HCT116 (cell line): ENCODE measurements at regions not wholly inside any gene's neighbourhood (a gene's known extent, or its start where the extent isn't known, plus 50 kb on each side); places are given as distances from the start of the nearest gene placed in this dataset.

Experiments
- ATAC-seq: fragments of 200-7000 bp; cut with Tn5 transposase; 2 replicates; pipeline ENCODE4 v1.9.1; 2020; ENCODE audit warnings: mild to moderate bottlenecking, moderate library complexity
- BruUV-seq: library from RNA; stranded (reverse); fragments of 400-500 nt; replicated peaks from 2 replicates; lab custom pipeline; 2021; lab: Mats Ljungman, UMichigan
- CTCF ChIA-PET: fragments of 300-600 bp; sonication (Branson Sonifier 250); formaldehyde crosslinking; loops from one replicate; lab custom pipeline; 2021; ENCODE audit warnings: antibody characterized with exemption; lab: Charles Lee
- POLR2A ChIA-PET: fragments of 300-600, 350-600 bp; sonication (Branson Sonifier 250); formaldehyde crosslinking; loops from one replicate; lab custom pipeline; 2021; ENCODE audit warnings: antibody characterized with exemption; lab: Charles Lee
- RAD21 ChIA-PET, 2 experiments: fragments of 300-600 bp; sonication (Branson Sonifier 250); formaldehyde crosslinking; loops; one replicate each; lab custom pipeline; 2023; ENCODE audit warnings: low total read pairs in 2 of 2; ENCODE audit not compliant: uncharacterized antibody in 2 of 2, unreplicated experiment in 2 of 2, low non-redundant PET in 1 of 2; lab: Charles Lee
- DNase-seq: peaks from one replicate; pipeline ENCODE4 v3.0.0-alpha.2; 2010; ENCODE audit warnings: low read depth, low spot score
- H2AFZ ChIP-seq: fragments of 200-600 bp; shearing (Covaris generic), sonication (generic); 2 replicates; pipeline ENCODE4 v1.6.1; 2017; ENCODE audit warnings: low read depth, mixed run types, mixed read lengths, antibody characterized with exemption, low read length; ENCODE audit not compliant: poor library complexity, severe bottlenecking
- H3K27ac ChIP-seq: 2 replicates; pipeline ENCODE4 v1.5.1; 2012; ENCODE audit warnings: low read depth, low read length
- H3K27me3 ChIP-seq: fragments of 200-600 bp; sonication (generic); 2 replicates; pipeline ENCODE4 v1.6.1; 2016; ENCODE audit warnings: mixed run types, low read length, mixed read lengths; ENCODE audit not compliant: insufficient read depth
- H3K36me3 ChIP-seq, 2 experiments: fragments of 200-500 bp in 1 of 2; fragments of 200-600 bp in 1 of 2; sonication (Bioruptor generic) in 1 of 2; sonication (generic) in 1 of 2; 2 replicates each; pipeline versions ENCODE4 v1.5.1 to v1.6.1; 2014 to 2016; ENCODE audit warnings: low read length in 2 of 2, inconsistent platforms in 1 of 2, mixed read lengths in 1 of 2, mixed run types in 1 of 2; ENCODE audit not compliant: insufficient read depth in 2 of 2, control insufficient read depth in 1 of 2
- H3K4me1 ChIP-seq, 2 experiments: fragments of 200-600 bp in 1 of 2; sonication (generic) in 1 of 2; 2 replicates each; pipeline versions ENCODE4 v1.5.1 to v1.6.1; 2012 to 2017; ENCODE audit warnings: low read length in 2 of 2, inconsistent platforms in 1 of 2, mild to moderate bottlenecking in 1 of 2, mixed read lengths in 1 of 2, mixed run types in 1 of 2, moderate library complexity in 1 of 2; ENCODE audit not compliant: insufficient read depth in 2 of 2, control insufficient read depth in 1 of 2
- H3K4me2 ChIP-seq: fragments of 200-600 bp; sonication (generic); 2 replicates; pipeline ENCODE4 v1.6.1; 2017; ENCODE audit warnings: mixed run types, low read length, mixed read lengths
- H3K4me3 ChIP-seq, 2 experiments: fragments of 200-600 bp in 1 of 2; sonication (generic) in 1 of 2; replicated peaks in 1 of 2; 2 replicates each; pipeline ENCODE4 v1.5.1; 2011 to 2016; ENCODE audit warnings: low read length in 2 of 2, control low read depth in 1 of 2, low read depth in 1 of 2, mild to moderate bottlenecking in 1 of 2, mixed read lengths in 1 of 2, mixed run types in 1 of 2
- H3K79me2 ChIP-seq: fragments of 200-600 bp; sonication (generic); 2 replicates; pipeline ENCODE4 v1.6.1; 2017; ENCODE audit warnings: mild to moderate bottlenecking, mixed run types, low read length, moderate library complexity, mixed read lengths; ENCODE audit not compliant: insufficient read depth
- H3K9ac ChIP-seq: fragments of 200-600 bp; sonication (generic); 2 replicates; pipeline ENCODE4 v1.6.1; 2016; ENCODE audit warnings: low read length, mixed read lengths
- H3K9me2 ChIP-seq: fragments of 200-600 bp; sonication (generic), shearing (Covaris generic); 2 replicates; pipeline ENCODE4 v1.6.1; 2017; ENCODE audit warnings: mixed run types, mild to moderate bottlenecking, moderate library complexity; ENCODE audit not compliant: insufficient read depth
- H3K9me3 ChIP-seq, 2 experiments: fragments of 200-500 bp in 1 of 2; fragments of 200-600 bp in 1 of 2; sonication (Bioruptor generic) in 1 of 2; sonication (generic) in 1 of 2; 2 replicates each; pipeline ENCODE4 v1.6.1; 2014 to 2017; ENCODE audit warnings: low read length in 2 of 2, mixed read lengths in 2 of 2, inconsistent platforms in 1 of 2, low read depth in 1 of 2, mild to moderate bottlenecking in 1 of 2, mixed run types in 1 of 2, moderate library complexity in 1 of 2; ENCODE audit not compliant: control insufficient read depth in 1 of 2, insufficient read depth in 1 of 2
- H4K20me1 ChIP-seq: fragments of 200-600 bp; sonication (generic), shearing (Covaris generic); 2 replicates; pipeline ENCODE4 v1.6.1; 2017; ENCODE audit warnings: mixed run types, mild to moderate bottlenecking, moderate library complexity; ENCODE audit not compliant: insufficient read depth
- CBX3 ChIP-seq: IDR thresholded peaks from 2 replicates; pipeline ENCODE4 v1.6.1; 2012; ENCODE audit warnings: low read depth
- CEBPB ChIP-seq: IDR thresholded peaks from 2 replicates; pipeline ENCODE4 v1.6.1; 2012; ENCODE audit warnings: low read depth
- EGR1 ChIP-seq: IDR thresholded peaks from 2 replicates; pipeline ENCODE4 v1.6.1; 2012; ENCODE audit warnings: low read depth
- ELF1 ChIP-seq: IDR thresholded peaks from 2 replicates; pipeline ENCODE4 v1.6.1; 2012; ENCODE audit warnings: low read depth, borderline replicate concordance
- EZH2 ChIP-seq: fragments of 200-600 bp; sonication (generic); IDR thresholded peaks from 2 replicates; pipeline ENCODE4 v1.6.1; 2017; ENCODE audit warnings: antibody characterized with exemption, mixed run types
- EZH2phosphoT487 ChIP-seq: fragments of 200-600 bp; IDR thresholded peaks from 2 replicates; pipeline ENCODE4 v1.6.1; 2018; ENCODE audit warnings: antibody characterized with exemption, borderline replicate concordance
- FOSL1 ChIP-seq: IDR thresholded peaks from 2 replicates; pipeline ENCODE4 v1.6.1; 2012; ENCODE audit warnings: low read depth
- JUND ChIP-seq: IDR thresholded peaks from 2 replicates; pipeline ENCODE4 v1.6.1; 2012
- MAX ChIP-seq: IDR thresholded peaks from 2 replicates; pipeline ENCODE4 v1.6.1; 2012
- POLR2A ChIP-seq: IDR thresholded peaks from 2 replicates; pipeline ENCODE4 v1.7.0; 2011; ENCODE audit warnings: borderline replicate concordance; ENCODE audit not compliant: insufficient read depth, insufficient read length; ENCODE audit errors: extremely low read depth
- POLR2AphosphoS5 ChIP-seq: IDR thresholded peaks from 2 replicates; pipeline ENCODE4 v1.6.1; 2011; ENCODE audit warnings: mild to moderate bottlenecking, low read depth, low read length, moderate library complexity
- RAD21 ChIP-seq: IDR thresholded peaks from 2 replicates; pipeline ENCODE4 v1.6.1; 2012; ENCODE audit warnings: low read depth, mild to moderate bottlenecking
- REST ChIP-seq: IDR thresholded peaks from 2 replicates; pipeline ENCODE4 v1.6.1; 2012; ENCODE audit warnings: low read depth
- SIN3A ChIP-seq: IDR thresholded peaks from 2 replicates; pipeline ENCODE4 v1.6.1; 2012; ENCODE audit warnings: low read depth
- SP1 ChIP-seq: IDR thresholded peaks from 2 replicates; pipeline ENCODE4 v1.6.1; 2012; ENCODE audit warnings: low read depth
- YY1 ChIP-seq: IDR thresholded peaks from 2 replicates; pipeline ENCODE4 v1.6.1; 2011; ENCODE audit warnings: low read length, low read depth, moderate library complexity, mild to moderate bottlenecking; ENCODE audit not compliant: insufficient replicate concordance; ENCODE audit errors: extremely low read depth
- ZBTB33 ChIP-seq: IDR thresholded peaks from 2 replicates; pipeline ENCODE4 v1.6.1; 2011; ENCODE audit warnings: mild to moderate bottlenecking, low read length, moderate library complexity; ENCODE audit not compliant: insufficient replicate concordance; ENCODE audit errors: extremely low read depth
- ZFX ChIP-seq: fragments of 450-650 bp; IDR thresholded peaks from 2 replicates; pipeline ENCODE4 v1.6.1; 2017
- ZNF274 ChIP-seq: fragments of 200-500 bp; sonication (Bioruptor generic); IDR thresholded peaks from 2 replicates; pipeline ENCODE4 v1.6.1; 2014; ENCODE audit warnings: mild to moderate bottlenecking, low read depth, low read length, inconsistent platforms
- intact Hi-C: fragments of 100-400 bp; cut with micrococcal nuclease; formaldehyde crosslinking; loops from 2 replicates; pipeline ENCODE4 v1.10.0; 2022
- TF ChIP-seq, protein P1 (sequence below): IDR thresholded peaks from 2 replicates; pipeline ENCODE4 v1.6.1; 2012

DNA sequence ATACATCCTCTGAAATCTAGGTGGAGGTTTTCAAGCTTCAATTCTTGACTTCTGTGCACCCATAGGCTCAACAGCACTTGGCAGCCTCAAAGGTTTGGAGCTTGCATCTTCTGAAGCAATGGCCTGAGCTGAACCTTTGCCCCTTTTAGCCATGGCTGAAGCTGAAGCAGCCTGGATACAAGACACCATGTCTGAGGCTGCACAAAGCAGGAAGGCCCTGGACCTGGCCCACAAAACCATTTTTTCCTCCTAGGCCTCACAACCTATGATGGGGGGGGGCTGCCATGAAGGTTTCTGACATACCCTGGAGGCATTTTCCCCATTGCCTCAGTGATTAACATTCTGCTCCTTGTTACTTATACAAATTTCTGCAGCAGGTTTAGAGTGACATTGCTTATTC is 173.3 kb upstream of the PRMT6 start:
- no peaks in the 10 kb centered on the region for H3K9me2 ChIP-seq
- RAD21 ChIA-PET, result no interaction called here
- H3K27ac ChIP-seq, result no peak overlapping the region
- BruUV-seq, result no TSS peak
- no peaks in the 10 kb centered on the region for H3K27me3 ChIP-seq
- H3K4me1 ChIP-seq, result no peaks in the 10 kb centered on the region
- H2AFZ ChIP-seq, result no peak overlapping the region
- no peaks in the 10 kb centered on the region for H3K79me2 ChIP-seq
- POLR2A ChIA-PET, result no interaction called here
- H3K9ac ChIP-seq, result no peak overlapping the region
- ATAC-seq, result no peak
- H3K4me2 ChIP-seq, result no peak overlapping the region
- TF ChIP-seq ELF1, result no peak
- no peak for TF ChIP-seq ZBTB33
- no peak for TF ChIP-seq CEBPB
- TF ChIP-seq POLR2A, result no peak
- TF ChIP-seq RAD21, result no peak
- no peak for TF ChIP-seq REST
- no peak for TF ChIP-seq SP1
- no peak for TF ChIP-seq JUND
- no peak for TF ChIP-seq EZH2phosphoT487
- no peak for TF ChIP-seq POLR2AphosphoS5
- no peak for TF ChIP-seq EZH2
- TF ChIP-seq SIN3A, result no peak
- no peak for TF ChIP-seq ZNF274
- TF ChIP-seq EGR1, result no peak
- TF ChIP-seq ZFX, result no peak
- no peak for TF ChIP-seq YY1
- TF ChIP-seq, protein P1, sequence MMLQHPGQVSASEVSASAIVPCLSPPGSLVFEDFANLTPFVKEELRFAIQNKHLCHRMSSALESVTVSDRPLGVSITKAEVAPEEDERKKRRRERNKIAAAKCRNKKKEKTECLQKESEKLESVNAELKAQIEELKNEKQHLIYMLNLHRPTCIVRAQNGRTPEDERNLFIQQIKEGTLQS, result no peak
- TF ChIP-seq MAX, result no peak
- TF ChIP-seq FOSL1, result no peak
- TF ChIP-seq CBX3, result no peak
- no peaks in the 10 kb centered on the region for H4K20me1 ChIP-seq
- H3K9me3 ChIP-seq, result peaks cover 5 to 8% of the 10 kb centered on the region in 2 experiments; a peak in 2 of 4 replicates
- H3K36me3 ChIP-seq, result no peaks in the 10 kb centered on the region
- intact Hi-C loops, result no loop called here
- no peak for DNase-seq
- CTCF ChIA-PET, result no interaction called here
- no peak overlapping the region for H3K4me3 ChIP-seq
